ENCODE measurements at regions not wholly inside any gene's neighbourhood (a gene's known extent, or its start where the extent isn't known, plus 50 kb on each side); places are given as distances from the start of the nearest gene placed in this dataset.

- TF ChIP-seq CTCF (conservative IDR thresholded peaks at IDR 0.05 in 1 of 2, IDR thresholded peaks at IDR 0.05 in 1 of 2; ENCODE audit: low read depth in 1 of 2, low read length in 2 of 2) (no peak), EZH2 (IDR thresholded peaks at IDR 0.05; ENCODE audit: low read length, missing control alignments) (no peak)
These were observed 267.4 kb downstream of the ATG4C start for GRCh38 chr1:63051356-63051755.

Data from fibroblast of lung (primary cell).